AG20443 (cell line): ENCODE measurements at regions not wholly inside any gene's neighbourhood (a gene's known extent, or its start where the extent isn't known, plus 50 kb on each side); places are given as distances from the start of the nearest gene placed in this dataset.

ENCODE experiments used
- DNase-seq: peaks from one replicate; pipeline ENCODE4 v3.0.0; 2012; ENCODE audit warnings: low spot score, mixed read lengths

- DNase-seq = no peak
Measured at GRCh38 chr9:109549386-109549785, 51.3 kb upstream of the PTPN3 start.

- no peak for DNase-seq
Measured at GRCh38 chr9:109551651-109552050, 53.5 kb upstream of the PTPN3 start.

- DNase-seq = no peak
Measured at GRCh38 chr9:109555215-109555614, 57.1 kb upstream of the PTPN3 start.

GRCh38 chr9:109556061-109556460 is 58.0 kb upstream of the PTPN3 start:
- no peak for DNase-seq

- no peak for DNase-seq
Measured at GRCh38 chr9:109556786-109557185, 58.7 kb upstream of the PTPN3 start.

- no peak for DNase-seq
Measured at GRCh38 chr9:109557481-109557880, 59.4 kb upstream of the PTPN3 start.

- no peak for DNase-seq
Measured at GRCh38 chr9:109558718-109559151, 60.6 kb upstream of the PTPN3 start.

- DNase-seq = no peak
Measured at GRCh38 chr9:109560470-109561132, 62.5 kb upstream of the PTPN3 start.

- DNase-seq = no peak
Measured at GRCh38 chr9:109561137-109561536, 63.0 kb upstream of the PTPN3 start.

GRCh38 chr9:109568089-109568488 is 70.0 kb upstream of the PTPN3 start:
- DNase-seq = no peak

- DNase-seq = no peak
Measured at GRCh38 chr9:109568568-109569210, 70.6 kb upstream of the PTPN3 start.

- DNase-seq = peak; percentile 69
Measured at GRCh38 chr9:109574061-109574882, 76.2 kb upstream of the PTPN3 start.

GRCh38 chr9:109576762-109577161 is 78.7 kb upstream of the PTPN3 start:
- no peak for DNase-seq

GRCh38 chr9:109579191-109579948 is 81.3 kb upstream of the PTPN3 start:
- no peak for DNase-seq

GRCh38 chr9:109582386-109582785 is 84.3 kb upstream of the PTPN3 start:
- DNase-seq = no peak

- no peak for DNase-seq
Measured at GRCh38 chr9:109584205-109584604, 86.1 kb upstream of the PTPN3 start.

GRCh38 chr9:109585796-109586195 is 87.7 kb upstream of the PTPN3 start:
- no peak for DNase-seq

- no peak for DNase-seq
Measured at GRCh38 chr9:109586993-109587392, 88.9 kb upstream of the PTPN3 start.

- DNase-seq = no peak
Measured at GRCh38 chr9:109588415-109588814, 90.3 kb upstream of the PTPN3 start.

- no peak for DNase-seq
Measured at GRCh38 chr9:109590966-109591365, 92.9 kb upstream of the PTPN3 start.

GRCh38 chr9:109591691-109592090 is 93.6 kb upstream of the PTPN3 start:
- no peak for DNase-seq

- no peak for DNase-seq
Measured at GRCh38 chr9:109593612-109594011, 95.5 kb upstream of the PTPN3 start.
